ENCODE measurements at regions not wholly inside any gene's neighbourhood (a gene's known extent, or its start where the extent isn't known, plus 50 kb on each side); places are given as distances from the start of the nearest gene placed in this dataset.

GRCh38 chr1:219993554-219994433 is 52.5 kb downstream of the EPRS1 start:
- no peaks in the 10 kb centered on the region for H3K9me3 Mint-ChIP-seq

DNA sequence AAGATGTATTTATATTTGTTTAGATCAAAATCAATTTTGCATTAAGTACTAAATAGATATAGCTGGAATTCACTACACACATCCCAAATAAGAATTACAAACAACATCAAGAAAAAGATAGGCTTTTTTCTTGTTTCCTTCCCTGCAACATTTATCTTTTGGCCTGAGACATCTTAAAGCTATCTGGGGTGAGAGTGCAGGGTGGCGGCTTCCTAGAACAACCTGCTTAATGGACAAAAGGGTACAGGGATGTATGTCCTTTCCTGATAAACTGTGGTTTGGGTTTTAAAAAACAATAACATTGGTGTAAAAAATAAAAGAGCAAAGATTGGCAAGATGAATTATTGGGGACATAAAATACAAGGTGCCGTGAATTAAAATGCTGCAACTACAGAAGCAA is 54.4 kb downstream of the EPRS1 start:
- ATAC-seq (no peak), DNase-seq (no peak)
- no peak overlapping the region for H3K27ac Mint-ChIP-seq
- H3K4me1 Mint-ChIP-seq = peaks cover 3% of the 10 kb centered on the region
- no peak overlapping the region for H3K4me3 Mint-ChIP-seq
- H3K27me3 Mint-ChIP-seq = no peaks in the 10 kb centered on the region
- H3K36me3 Mint-ChIP-seq (ENCODE audit: low read depth) = peaks cover 66% of the 10 kb centered on the region
- no peaks in the 10 kb centered on the region for H3K9me3 Mint-ChIP-seq

More at GRCh38 chr1:219993554-219994433, 52.5 kb downstream of the EPRS1 start:
- no peak overlapping the region for H3K27ac Mint-ChIP-seq
- ATAC-seq (no peak), DNase-seq (no peak)
- no peaks in the 10 kb centered on the region for H3K27me3 Mint-ChIP-seq
- no peak overlapping the region for H3K4me3 Mint-ChIP-seq
- H3K36me3 Mint-ChIP-seq (ENCODE audit: low read depth) = peaks cover 61% of the 10 kb centered on the region
- H3K4me1 Mint-ChIP-seq = no peaks in the 10 kb centered on the region

GRCh38 chr1:219991511-219991810 is 54.8 kb downstream of the EPRS1 start:
- no peak for ATAC-seq
- peaks cover 65% of the 10 kb centered on the region for H3K36me3 Mint-ChIP-seq (ENCODE audit: low read depth)
- no peaks in the 10 kb centered on the region for H3K27me3 Mint-ChIP-seq
- peaks cover 3% of the 10 kb centered on the region for H3K4me1 Mint-ChIP-seq
- H3K9me3 Mint-ChIP-seq = no peaks in the 10 kb centered on the region
- no peak overlapping the region for H3K4me3 Mint-ChIP-seq
- H3K27ac Mint-ChIP-seq = no peak overlapping the region
- DNase-seq = no peak

GRCh38 chr1:219990782-219991510 is 55.4 kb downstream of the EPRS1 start:
- Mint-ChIP-seq H3K27ac (no peak overlapping the region), H3K36me3 (ENCODE audit: low read depth) (peaks cover 65% of the 10 kb centered on the region), H3K4me1 (peaks cover 3% of the 10 kb centered on the region), H3K4me3 (no peak overlapping the region), H3K27me3 (no peaks in the 10 kb centered on the region), H3K9me3 (no peaks in the 10 kb centered on the region)
- DNase-seq = no peak
- no peak for ATAC-seq

GRCh38 chr1:219989766-219990165 is 56.5 kb downstream of the EPRS1 start:
- DNase-seq (no peak), ATAC-seq (no peak)
- Mint-ChIP-seq H3K4me1 (peaks cover 3% of the 10 kb centered on the region), H3K36me3 (ENCODE audit: low read depth) (peaks cover 56% of the 10 kb centered on the region), H3K4me3 (no peak overlapping the region), H3K27me3 (no peaks in the 10 kb centered on the region), H3K9me3 (no peaks in the 10 kb centered on the region), H3K27ac (no peak overlapping the region)

- ATAC-seq (no peak), DNase-seq (no peak)
- Mint-ChIP-seq H3K9me3 (no peaks in the 10 kb centered on the region), H3K27me3 (no peaks in the 10 kb centered on the region), H3K27ac (no peak overlapping the region), H3K4me3 (no peak overlapping the region), H3K4me1 (peaks cover 3% of the 10 kb centered on the region), H3K36me3 (ENCODE audit: low read depth) (peaks cover 55% of the 10 kb centered on the region)
Observed at GRCh38 chr1:219988818-219989217, 57.5 kb downstream of the EPRS1 start.

DNA sequence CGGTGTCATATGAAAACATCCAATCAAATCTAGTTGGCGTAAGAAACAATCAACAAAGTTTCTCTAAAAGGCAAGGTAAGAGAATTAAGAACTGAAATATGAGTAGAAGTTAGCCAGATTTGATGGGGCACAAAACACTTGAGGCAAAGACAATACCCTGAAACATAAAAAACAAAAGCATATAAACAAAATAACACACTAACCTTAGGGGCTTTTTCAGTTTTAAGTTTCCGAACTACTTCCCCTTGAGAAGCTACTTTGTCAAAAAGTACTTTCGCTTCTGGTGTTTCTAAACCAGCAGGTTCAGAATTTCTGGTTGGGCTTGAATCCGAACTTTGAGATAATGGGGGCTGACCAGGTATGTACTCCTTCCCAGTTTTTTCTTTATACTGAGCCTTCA is 57.9 kb downstream of the EPRS1 start:
- Mint-ChIP-seq H3K4me3 (no peak overlapping the region), H3K27ac (peak overlapping the region; percentile 8), H3K27me3 (no peaks in the 10 kb centered on the region), H3K9me3 (no peaks in the 10 kb centered on the region), H3K4me1 (peaks cover 3% of the 10 kb centered on the region), H3K36me3 (ENCODE audit: low read depth) (peaks cover 51% of the 10 kb centered on the region)
- ATAC-seq = no peak
- DNase-seq = no peak

DNA sequence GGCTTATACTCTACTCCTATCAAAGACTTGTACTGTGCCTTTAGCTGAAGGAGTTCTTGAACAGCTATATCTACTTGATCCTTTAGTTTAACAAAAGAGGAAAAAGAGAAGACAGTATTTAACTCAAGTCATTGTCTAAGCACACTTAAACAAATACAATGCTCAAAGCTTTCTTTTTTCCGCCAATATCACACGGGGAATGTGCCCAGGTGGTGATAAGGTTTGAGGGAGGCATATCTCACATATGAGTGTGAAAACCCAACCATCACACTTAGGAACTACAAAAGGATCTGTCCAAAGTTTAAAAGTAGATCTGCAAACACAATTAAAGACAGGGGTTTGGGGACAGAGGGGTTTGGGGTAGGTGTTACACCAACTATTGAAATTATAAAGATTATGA is 59.0 kb upstream of the SLC30A10 start:
- H3K36me3 Mint-ChIP-seq (ENCODE audit: low read depth) = peaks cover 50% of the 10 kb centered on the region
- peaks cover 3% of the 10 kb centered on the region for H3K4me1 Mint-ChIP-seq
- H3K4me3 Mint-ChIP-seq = no peak overlapping the region
- ATAC-seq = no peak
- DNase-seq = no peak
- no peak overlapping the region for H3K27ac Mint-ChIP-seq
- no peaks in the 10 kb centered on the region for H3K9me3 Mint-ChIP-seq
- no peaks in the 10 kb centered on the region for H3K27me3 Mint-ChIP-seq

DNA sequence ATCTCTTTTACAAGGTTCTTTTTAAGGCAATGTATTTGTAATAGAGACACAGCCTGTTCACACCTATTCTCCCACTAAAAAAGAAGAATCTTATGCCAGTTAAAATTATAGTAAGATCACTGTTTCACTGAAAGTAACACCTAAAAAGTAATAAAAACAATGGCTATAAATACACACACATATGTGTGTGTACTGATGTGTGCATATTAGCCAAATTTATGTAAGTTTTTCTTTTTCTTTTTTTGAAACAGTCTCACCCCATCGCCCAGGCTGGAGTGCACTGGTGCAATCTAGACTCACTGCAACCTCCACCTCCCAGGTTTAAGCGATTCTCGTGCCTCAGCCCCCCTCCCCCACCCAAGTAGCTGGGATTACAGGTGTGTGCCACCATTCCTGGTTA is 56.8 kb upstream of the SLC30A10 start:
- Mint-ChIP-seq H3K9me3 (no peaks in the 10 kb centered on the region), H3K4me3 (no peak overlapping the region), H3K36me3 (ENCODE audit: low read depth) (peaks cover 47% of the 10 kb centered on the region), H3K27me3 (no peaks in the 10 kb centered on the region), H3K27ac (no peak overlapping the region), H3K4me1 (peaks cover 3% of the 10 kb centered on the region)
- no peak for ATAC-seq
- DNase-seq = no peak

Data from activated naive CD8-positive, alpha-beta T cell treated with anti-CD3 and anti-CD28 coated beads, Interleukin-2, amount 50 U/mL, for 24 hours (primary cell).